ENCODE measurements at regions not wholly inside any gene's neighbourhood (a gene's known extent, or its start where the extent isn't known, plus 50 kb on each side); places are given as distances from the start of the nearest gene placed in this dataset.

GRCh38 chr6:139765825-139766285 is 391.4 kb upstream of the CITED2 start:
- in situ Hi-C loops (cut with HindIII; ENCODE audit: low sequenced_read_pairs): no loop called here

GRCh38 chr6:139764498-139764986 is 390.1 kb upstream of the CITED2 start:
- in situ Hi-C loops (cut with HindIII; ENCODE audit: low sequenced_read_pairs): no loop called here

GRCh38 chr6:139763468-139764210 is 389.2 kb upstream of the CITED2 start:
- in situ Hi-C loops (cut with HindIII; ENCODE audit: low sequenced_read_pairs): no loop called here

GRCh38 chr6:139762587-139763031 is 388.2 kb upstream of the CITED2 start:
- in situ Hi-C loops (cut with HindIII; ENCODE audit: low sequenced_read_pairs): no loop called here

GRCh38 chr6:139760128-139760527 is 385.7 kb upstream of the CITED2 start:
- in situ Hi-C loops (cut with HindIII; ENCODE audit: low sequenced_read_pairs): no loop called here

- in situ Hi-C loops (cut with HindIII; ENCODE audit: low sequenced_read_pairs): no loop called here
Observed at GRCh38 chr6:139759086-139759485, 384.6 kb upstream of the CITED2 start.

- in situ Hi-C loops (cut with HindIII; ENCODE audit: low sequenced_read_pairs): no loop called here
Observed at GRCh38 chr6:139758209-139758611, 383.8 kb upstream of the CITED2 start.

- in situ Hi-C loops (cut with HindIII; ENCODE audit: low sequenced_read_pairs): no loop called here
Observed at GRCh38 chr6:139757784-139758183, 383.3 kb upstream of the CITED2 start.

GRCh38 chr6:139756381-139756780 is 381.9 kb upstream of the CITED2 start:
- in situ Hi-C loops (cut with HindIII; ENCODE audit: low sequenced_read_pairs): no loop called here

- in situ Hi-C loops (cut with HindIII; ENCODE audit: low sequenced_read_pairs): no loop called here
Observed at GRCh38 chr6:139754898-139755775, 380.7 kb upstream of the CITED2 start.

GRCh38 chr6:139753198-139753861 is 378.9 kb upstream of the CITED2 start:
- in situ Hi-C loops (cut with HindIII; ENCODE audit: low sequenced_read_pairs): no loop called here

- in situ Hi-C loops (cut with HindIII; ENCODE audit: low sequenced_read_pairs): no loop called here
Observed at GRCh38 chr6:139752086-139752485, 377.6 kb upstream of the CITED2 start.

GRCh38 chr6:139751179-139751578 is 376.7 kb upstream of the CITED2 start:
- in situ Hi-C loops (cut with HindIII; ENCODE audit: low sequenced_read_pairs): no loop called here

GRCh38 chr6:139748353-139749146 is 374.1 kb upstream of the CITED2 start:
- in situ Hi-C loops (cut with HindIII; ENCODE audit: low sequenced_read_pairs): no loop called here

GRCh38 chr6:139747154-139747553 is 372.7 kb upstream of the CITED2 start:
- in situ Hi-C loops (cut with HindIII; ENCODE audit: low sequenced_read_pairs): no loop called here

GRCh38 chr6:139744891-139745290 is 370.4 kb upstream of the CITED2 start:
- in situ Hi-C loops (cut with HindIII; ENCODE audit: low sequenced_read_pairs): no loop called here

- in situ Hi-C loops (cut with HindIII; ENCODE audit: low sequenced_read_pairs): no loop called here
Observed at GRCh38 chr6:139743664-139744437, 369.4 kb upstream of the CITED2 start.

GRCh38 chr6:139742671-139743070 is 368.2 kb upstream of the CITED2 start:
- in situ Hi-C loops (cut with HindIII; ENCODE audit: low sequenced_read_pairs): no loop called here

- in situ Hi-C loops (cut with HindIII; ENCODE audit: low sequenced_read_pairs): no loop called here
Observed at GRCh38 chr6:139738801-139739455, 364.5 kb upstream of the CITED2 start.
